Activated T-helper 1 cell treated with anti-CD3 and anti-CD28 coated beads, Interleukin-12 subunit alpha, Interleukin-12 subunit beta, Interleukin-2, Interleukin-4 antibody, amounts not matched to agents 30 ng/mL and 10 ng/mL and 1 ng/mL, durations not matched to agents 14 hours and 24 hours and 36 hours (primary cell): ENCODE measurements at regions not wholly inside any gene's neighbourhood (a gene's known extent, or its start where the extent isn't known, plus 50 kb on each side); places are given as distances from the start of the nearest gene placed in this dataset.

ENCODE experiments used
- DNase-seq: peaks from one replicate; pipeline ENCODE4 v3.0.0; 2021; ENCODE audit warnings: low spot score
- H3K27ac Mint-ChIP-seq: one replicate; pipeline ENCODE4 v1.8.0; 2021; ENCODE audit warnings: mild to moderate bottlenecking, mixed read lengths
- H3K27me3 Mint-ChIP-seq: one replicate; pipeline ENCODE4 v1.8.0; 2022; ENCODE audit warnings: mild to moderate bottlenecking, moderate library complexity, mixed read lengths; ENCODE audit not compliant: insufficient read depth
- H3K36me3 Mint-ChIP-seq: one replicate; pipeline ENCODE4 v1.8.0; 2021; ENCODE audit warnings: low read depth, mixed read lengths
- H3K4me1 Mint-ChIP-seq: one replicate; pipeline ENCODE4 v1.8.0; 2021; ENCODE audit warnings: low read depth, mixed read lengths
- H3K4me3 Mint-ChIP-seq: one replicate; pipeline ENCODE4 v1.8.0; 2021; ENCODE audit warnings: mild to moderate bottlenecking, moderate library complexity, mixed read lengths
- H3K9me3 Mint-ChIP-seq: one replicate; pipeline ENCODE4 v1.8.0; 2021; ENCODE audit warnings: mixed read lengths
- intact Hi-C: fragments of 100-400 bp; cut with micrococcal nuclease; formaldehyde crosslinking; loops from one replicate; pipeline ENCODE4 v1.15.1; 2024

DNA sequence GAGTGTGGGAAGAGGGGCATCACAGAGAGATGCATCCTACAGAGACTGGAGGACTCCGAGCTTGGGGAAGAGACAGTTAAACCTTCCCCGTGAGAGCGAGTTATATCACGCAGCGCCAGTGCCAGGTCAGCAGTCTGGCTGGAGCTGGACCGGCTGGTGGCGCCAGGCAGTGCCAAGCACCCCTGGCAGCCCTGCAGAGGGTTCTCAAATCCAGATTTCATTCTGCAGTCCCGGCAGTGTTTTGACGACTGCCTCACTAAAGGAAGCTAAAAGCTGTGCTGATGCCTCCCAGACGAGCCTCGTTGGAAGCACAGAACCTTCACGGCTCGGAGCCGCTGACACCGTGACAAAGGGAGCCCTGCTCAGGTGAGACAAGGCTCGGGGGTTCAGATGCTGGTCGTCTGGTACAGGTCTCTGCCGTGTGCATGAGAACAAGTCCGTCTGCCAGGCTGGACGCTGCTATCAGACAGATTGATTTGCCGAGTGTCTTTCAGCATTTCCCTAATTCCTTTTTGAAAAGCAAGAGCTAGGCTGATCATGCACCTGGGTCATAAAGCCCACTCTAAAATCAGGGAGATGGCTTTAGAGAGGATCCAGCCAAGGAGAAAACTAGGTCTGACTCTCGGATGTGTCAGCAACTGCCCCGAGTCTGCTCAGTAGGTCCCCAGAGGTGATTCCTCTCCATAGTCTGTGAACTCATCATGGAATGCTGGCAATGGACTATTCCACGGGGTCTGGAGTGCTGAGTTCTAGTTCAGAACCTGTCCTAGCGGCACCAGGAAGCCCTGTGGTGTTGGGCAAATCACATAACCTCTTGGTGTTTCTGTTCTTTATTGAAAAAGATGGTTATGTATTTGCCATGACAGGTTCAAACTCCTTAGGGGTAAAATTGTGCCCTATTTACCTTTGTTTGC lies 240.6 kb downstream of the SOX11 start:
- intact Hi-C loops = no loop called here
- peaks cover 6% of the 10 kb centered on the region for H3K9me3 Mint-ChIP-seq
- H3K27me3 Mint-ChIP-seq = no peaks in the 10 kb centered on the region
- no peaks in the 10 kb centered on the region for H3K36me3 Mint-ChIP-seq
- no peak overlapping the region for H3K27ac Mint-ChIP-seq
- H3K4me3 Mint-ChIP-seq = no peak overlapping the region
- DNase-seq = no peak
- H3K4me1 Mint-ChIP-seq = no peaks in the 10 kb centered on the region

GRCh38 chr2:5933669-5934068 lies 241.5 kb downstream of the SOX11 start:
- no peak overlapping the region for H3K27ac Mint-ChIP-seq
- H3K36me3 Mint-ChIP-seq = no peaks in the 10 kb centered on the region
- no peak for DNase-seq
- no peaks in the 10 kb centered on the region for H3K27me3 Mint-ChIP-seq
- intact Hi-C loops = no loop called here
- no peak overlapping the region for H3K4me3 Mint-ChIP-seq
- peaks cover 6% of the 10 kb centered on the region for H3K9me3 Mint-ChIP-seq
- H3K4me1 Mint-ChIP-seq = no peaks in the 10 kb centered on the region

GRCh38 chr2:5937321-5937720 lies 245.1 kb downstream of the SOX11 start:
- Mint-ChIP-seq H3K36me3 (no peaks in the 10 kb centered on the region), H3K4me1 (no peaks in the 10 kb centered on the region), H3K27ac (no peak overlapping the region), H3K27me3 (no peaks in the 10 kb centered on the region), H3K4me3 (no peak overlapping the region), H3K9me3 (peaks cover 4% of the 10 kb centered on the region)
- intact Hi-C loops = no loop called here
- DNase-seq = no peak

DNA sequence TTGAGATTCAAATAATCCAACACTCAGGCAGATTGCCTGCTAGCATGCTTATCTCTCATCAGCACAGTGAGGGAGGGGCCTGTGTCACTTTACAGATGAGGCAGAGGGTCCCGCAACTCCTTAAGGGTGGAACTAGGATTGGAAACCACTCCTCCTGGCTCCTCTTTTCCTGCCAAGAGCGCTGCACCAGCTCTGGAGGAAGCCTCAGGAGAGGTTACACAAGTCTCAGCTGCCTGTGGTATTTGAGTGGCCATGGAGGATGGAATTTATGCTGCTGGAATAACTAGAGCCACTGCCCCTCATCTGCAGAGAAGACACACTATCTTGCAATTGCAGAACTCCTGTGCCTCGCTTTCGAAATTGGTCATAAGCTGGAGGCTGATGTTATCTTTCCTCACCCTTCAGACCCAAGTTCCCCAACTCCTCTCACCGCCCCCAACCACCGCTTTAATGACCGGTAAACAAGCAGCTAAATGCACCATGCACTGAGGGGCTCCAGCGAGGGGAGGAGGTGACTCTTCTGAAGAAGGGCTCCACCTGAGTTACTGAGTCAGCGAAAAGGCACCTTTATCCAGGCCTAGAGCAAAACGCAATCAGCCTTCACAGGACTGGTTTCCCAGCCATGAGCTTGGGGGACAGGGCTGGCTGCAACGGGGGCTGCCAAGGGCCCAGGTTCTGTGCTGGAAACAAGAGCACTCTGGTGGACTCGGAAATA lies 245.8 kb downstream of the SOX11 start:
- Mint-ChIP-seq H3K27ac (no peak overlapping the region), H3K27me3 (no peaks in the 10 kb centered on the region), H3K9me3 (peaks cover 4% of the 10 kb centered on the region), H3K4me3 (no peak overlapping the region), H3K4me1 (no peaks in the 10 kb centered on the region), H3K36me3 (no peaks in the 10 kb centered on the region)
- no peak for DNase-seq
- intact Hi-C loops = no loop called here

DNA sequence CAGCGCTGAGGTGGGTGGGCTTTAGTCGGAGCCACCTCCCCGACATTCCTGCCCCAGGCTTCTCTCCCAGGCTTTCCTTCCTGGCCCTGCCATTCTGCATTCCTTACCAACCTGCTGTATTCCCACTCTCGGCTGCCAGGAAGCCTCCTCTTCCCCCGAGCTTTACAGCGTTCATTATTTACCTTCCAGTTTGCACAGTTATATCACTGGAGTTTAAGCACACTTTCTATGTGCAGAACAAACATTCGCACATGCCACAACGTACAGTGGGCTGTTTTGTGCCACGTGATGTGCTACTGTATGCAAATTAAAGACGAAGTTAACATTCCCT lies 246.3 kb downstream of the SOX11 start:
- no peaks in the 10 kb centered on the region for H3K27me3 Mint-ChIP-seq
- intact Hi-C loops = no loop called here
- no peaks in the 10 kb centered on the region for H3K36me3 Mint-ChIP-seq
- H3K27ac Mint-ChIP-seq = no peak overlapping the region
- no peaks in the 10 kb centered on the region for H3K4me1 Mint-ChIP-seq
- no peak for DNase-seq
- H3K9me3 Mint-ChIP-seq = peaks cover 7% of the 10 kb centered on the region
- no peak overlapping the region for H3K4me3 Mint-ChIP-seq

DNA sequence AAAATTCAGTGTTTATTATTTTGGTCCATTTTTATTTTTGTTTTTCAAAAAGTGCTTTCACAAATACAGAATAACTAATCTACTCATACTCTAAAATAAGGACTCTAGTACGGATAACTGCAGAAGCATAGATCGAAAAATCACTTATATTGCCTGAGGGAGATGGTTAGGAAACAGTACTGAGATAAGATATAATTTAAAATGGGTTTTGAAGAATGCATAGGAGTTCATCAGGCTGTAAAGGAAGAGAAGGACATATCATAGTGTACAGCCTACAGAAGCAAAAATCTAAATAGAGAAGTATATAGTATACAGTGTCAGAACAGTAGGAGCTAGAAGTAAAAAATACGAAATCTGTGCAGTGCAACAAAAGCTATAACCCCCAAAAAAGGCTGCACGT lies 247.4 kb downstream of the SOX11 start:
- H3K36me3 Mint-ChIP-seq = no peaks in the 10 kb centered on the region

GRCh38 chr2:5940596-5941535 lies 248.7 kb downstream of the SOX11 start:
- Mint-ChIP-seq H3K4me3 (no peak overlapping the region), H3K27ac (no peak overlapping the region), H3K27me3 (no peaks in the 10 kb centered on the region), H3K4me1 (no peaks in the 10 kb centered on the region), H3K9me3 (peaks cover 3% of the 10 kb centered on the region), H3K36me3 (no peaks in the 10 kb centered on the region)
- intact Hi-C loops = no loop called here
- DNase-seq = no peak

More for the DNA sequence above, 247.4 kb downstream of the SOX11 start:
- intact Hi-C loops = no loop called here
- Mint-ChIP-seq H3K4me3 (no peak overlapping the region), H3K27ac (no peak overlapping the region), H3K9me3 (peaks cover 7% of the 10 kb centered on the region), H3K4me1 (no peaks in the 10 kb centered on the region), H3K27me3 (no peaks in the 10 kb centered on the region)
- no peak for DNase-seq

DNA sequence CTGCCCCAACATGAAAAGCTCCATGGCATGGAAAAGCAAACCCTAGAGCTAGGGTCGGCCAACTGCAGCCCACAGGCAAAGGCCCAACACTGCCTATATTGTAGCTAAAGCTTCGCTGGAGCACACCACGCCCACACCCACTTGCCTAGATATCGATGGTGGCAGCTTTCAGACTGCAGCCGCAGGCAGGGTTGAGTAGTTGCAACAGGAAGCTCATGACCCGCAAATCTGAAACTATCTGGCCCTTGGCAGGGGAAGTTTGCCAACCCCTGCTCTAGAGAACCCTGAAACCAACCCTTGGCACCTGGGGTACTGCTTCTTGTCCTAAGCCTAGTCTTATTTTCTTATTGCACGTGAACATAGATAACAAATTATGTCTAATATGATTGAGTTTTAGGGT lies 250.0 kb downstream of the SOX11 start:
- Mint-ChIP-seq H3K27ac (no peak overlapping the region), H3K27me3 (no peaks in the 10 kb centered on the region), H3K4me1 (no peaks in the 10 kb centered on the region), H3K4me3 (no peak overlapping the region), H3K36me3 (no peaks in the 10 kb centered on the region), H3K9me3 (peaks cover 3% of the 10 kb centered on the region)
- intact Hi-C loops = no loop called here
- no peak for DNase-seq

DNA sequence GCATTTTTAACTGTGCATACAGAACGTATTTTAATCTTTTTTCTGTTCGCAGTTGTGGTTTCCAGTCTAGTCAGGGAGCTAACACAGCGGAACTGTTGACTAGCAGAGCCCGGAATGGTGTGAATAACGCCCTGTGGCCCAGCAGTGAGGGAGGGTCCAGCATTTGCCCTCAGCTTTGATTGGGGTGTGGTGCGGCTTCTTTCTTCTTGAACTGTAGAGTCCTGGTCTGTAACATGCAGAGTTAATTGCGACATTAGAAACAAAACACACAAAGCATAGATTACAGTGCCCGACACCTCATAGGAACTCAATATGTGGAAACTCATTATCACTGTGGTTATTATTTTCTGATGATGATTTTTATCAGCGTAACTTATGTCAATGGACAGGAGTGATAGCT lies 253.6 kb downstream of the SOX11 start:
- peaks cover 6% of the 10 kb centered on the region for H3K9me3 Mint-ChIP-seq

DNA sequence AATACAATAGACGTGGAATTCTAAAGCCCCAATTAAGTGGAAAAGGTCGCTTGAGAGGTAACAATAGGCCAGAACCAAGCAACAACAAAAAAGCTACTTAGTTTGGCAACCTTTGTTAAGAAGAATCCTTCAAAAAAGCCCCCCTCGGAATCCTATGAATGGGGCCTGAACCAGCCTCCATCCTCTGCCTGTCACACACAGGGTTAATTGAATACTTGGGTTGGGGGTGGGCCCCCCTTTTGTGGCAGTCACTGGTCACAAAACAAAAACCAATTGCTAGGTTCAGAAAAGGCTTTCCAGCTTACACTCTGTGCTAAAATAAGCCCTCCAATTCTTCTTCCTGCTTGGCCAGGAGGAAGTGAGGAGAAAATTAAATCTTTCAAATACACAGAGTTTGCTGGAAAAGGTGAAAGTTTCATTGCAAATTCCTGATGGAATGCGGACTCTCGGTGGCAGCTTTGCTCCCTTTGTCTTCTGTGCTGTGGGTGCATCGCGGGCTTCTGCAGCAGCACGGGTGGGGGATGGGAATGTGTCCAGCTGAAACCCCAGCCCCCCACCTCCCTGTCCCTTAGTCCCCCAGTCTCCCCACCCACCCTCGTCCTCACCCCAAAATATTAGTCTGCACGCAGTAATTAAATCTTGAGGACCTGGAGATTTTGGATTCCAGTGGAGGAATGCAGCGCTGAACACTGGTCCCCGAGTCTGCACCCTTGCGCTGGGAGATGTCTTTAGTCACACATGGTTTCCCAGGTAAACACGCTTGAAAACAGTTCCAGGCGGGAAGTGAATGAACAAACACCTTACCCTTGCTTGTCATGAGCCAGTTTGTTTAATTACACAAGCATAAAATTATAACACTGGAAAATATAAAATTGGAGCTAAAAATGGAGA lies 254.3 kb downstream of the SOX11 start:
- no peak for DNase-seq
- no peaks in the 10 kb centered on the region for H3K36me3 Mint-ChIP-seq
- H3K4me3 Mint-ChIP-seq = no peak overlapping the region
- H3K27me3 Mint-ChIP-seq = no peaks in the 10 kb centered on the region
- peaks cover 6% of the 10 kb centered on the region for H3K9me3 Mint-ChIP-seq
- no peak overlapping the region for H3K27ac Mint-ChIP-seq
- intact Hi-C loops = no loop called here
- no peaks in the 10 kb centered on the region for H3K4me1 Mint-ChIP-seq

More for the DNA sequence above, 253.6 kb downstream of the SOX11 start:
- Mint-ChIP-seq H3K4me1 (no peaks in the 10 kb centered on the region), H3K4me3 (no peak overlapping the region), H3K27me3 (no peaks in the 10 kb centered on the region), H3K27ac (no peak overlapping the region), H3K36me3 (no peaks in the 10 kb centered on the region)
- intact Hi-C loops = no loop called here
- DNase-seq = no peak

DNA sequence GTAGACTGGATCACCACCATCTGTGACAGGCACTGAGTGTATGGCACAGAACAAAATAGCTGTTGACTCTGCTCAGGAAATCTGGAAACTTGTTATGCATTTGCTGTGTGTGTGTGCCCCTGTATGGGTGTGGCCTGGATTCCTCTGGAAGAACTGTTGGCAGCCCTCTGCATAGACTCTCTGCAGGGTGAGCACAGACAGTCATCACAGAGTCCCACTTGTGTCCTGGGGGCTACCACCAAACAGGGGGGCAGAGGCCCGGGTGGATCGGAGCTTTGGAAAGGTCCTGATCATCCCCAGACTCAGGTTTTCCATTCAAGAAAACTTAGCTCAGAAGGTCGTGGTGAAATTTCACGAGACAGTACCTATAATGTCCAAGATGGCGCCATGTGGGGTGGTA lies 258.6 kb downstream of the SOX11 start:
- no peaks in the 10 kb centered on the region for H3K36me3 Mint-ChIP-seq
- intact Hi-C loops = no loop called here
- no peak for DNase-seq
- H3K27ac Mint-ChIP-seq = no peak overlapping the region
- no peaks in the 10 kb centered on the region for H3K27me3 Mint-ChIP-seq
- H3K4me1 Mint-ChIP-seq = no peaks in the 10 kb centered on the region
- peaks cover 3% of the 10 kb centered on the region for H3K9me3 Mint-ChIP-seq
- no peak overlapping the region for H3K4me3 Mint-ChIP-seq

GRCh38 chr2:5951471-5951870 lies 259.3 kb downstream of the SOX11 start:
- Mint-ChIP-seq H3K9me3 (peaks cover 3% of the 10 kb centered on the region), H3K36me3 (no peaks in the 10 kb centered on the region), H3K27me3 (no peaks in the 10 kb centered on the region), H3K4me3 (no peak overlapping the region), H3K27ac (no peak overlapping the region), H3K4me1 (no peaks in the 10 kb centered on the region)
- intact Hi-C loops = no loop called here
- no peak for DNase-seq
